Endodermal cell (in vitro differentiated cells): ENCODE measurements at regions not wholly inside any gene's neighbourhood (a gene's known extent, or its start where the extent isn't known, plus 50 kb on each side); places are given as distances from the start of the nearest gene placed in this dataset.

Source experiments
- DNase-seq: peaks from one replicate; pipeline ENCODE4 v3.0.0-alpha.2; 2017
- H3K27ac ChIP-seq: 2 replicates; pipeline ENCODE4 v1.5.1; 2013; ENCODE audit warnings: mild to moderate bottlenecking, low read depth, low read length, moderate library complexity
- H3K27me3 ChIP-seq: 2 replicates; pipeline ENCODE4 v1.6.1; 2013; ENCODE audit warnings: mild to moderate bottlenecking, low read length, moderate library complexity; ENCODE audit not compliant: insufficient read depth, control insufficient read depth, poor library complexity, severe bottlenecking
- H3K36me3 ChIP-seq: 2 replicates; pipeline ENCODE4 v1.7.0; 2013; ENCODE audit warnings: mild to moderate bottlenecking, low read length, moderate library complexity; ENCODE audit not compliant: control insufficient read depth, insufficient read depth
- H3K4me1 ChIP-seq: one replicate; pipeline ENCODE4 v1.7.0; 2013; ENCODE audit warnings: low read length; ENCODE audit not compliant: control insufficient read depth, insufficient read depth
- H3K4me3 ChIP-seq: 2 replicates; pipeline ENCODE4 v1.5.1; 2013; ENCODE audit warnings: mild to moderate bottlenecking, low read length, moderate library complexity
- H3K9ac ChIP-seq: 2 replicates; pipeline ENCODE4 v1.6.1; 2013; ENCODE audit warnings: mild to moderate bottlenecking, low read length, moderate library complexity; ENCODE audit not compliant: poor library complexity, severe bottlenecking; ENCODE audit errors: extremely low read depth
- H3K9me3 ChIP-seq: 2 replicates; pipeline ENCODE4 v1.6.1; 2013; ENCODE audit warnings: mild to moderate bottlenecking, low read length, moderate library complexity; ENCODE audit not compliant: control insufficient read depth
- H3K27ac Mint-ChIP-seq: 2 replicates; pipeline ENCODE4 v1.8.0; 2020; ENCODE audit warnings: mixed read lengths
- H3K27me3 Mint-ChIP-seq: 2 replicates; pipeline ENCODE4 v1.8.0; 2021; ENCODE audit warnings: mild to moderate bottlenecking, mixed read lengths; ENCODE audit not compliant: insufficient read depth
- H3K36me3 Mint-ChIP-seq: 2 replicates; pipeline ENCODE4 v1.8.0; 2020; ENCODE audit warnings: low read depth, mixed read lengths
- H3K4me1 Mint-ChIP-seq: 2 replicates; pipeline ENCODE4 v1.8.0; 2020; ENCODE audit warnings: mixed read lengths
- H3K4me3 Mint-ChIP-seq: 2 replicates; pipeline ENCODE4 v1.8.0; 2020; ENCODE audit warnings: mild to moderate bottlenecking, moderate library complexity, mixed read lengths
- H3K9me3 Mint-ChIP-seq: 2 replicates; pipeline ENCODE4 v1.8.0; 2020; ENCODE audit warnings: mild to moderate bottlenecking, mixed read lengths
- WGBS, 2 experiments: methylation state at CpG; one replicate each; pipeline versions ENCODE4 v1.1.5 to v1.1.7; 2013; ENCODE audit warnings: missing lambda C conversion rate in 2 of 2, mixed read lengths in 1 of 2; ENCODE audit not compliant: insufficient coverage in 1 of 2, insufficient read length in 1 of 2; 5-methylcytosine and 5-hydroxymethylcytosine counted together
- TF ChIP-seq, protein P1 (sequence below): fragments of 200-600 bp; sonication (generic); conservative IDR thresholded peaks from 2 replicates; pipeline ENCODE4 v1.5.0; 2021; ENCODE audit warnings: antibody characterized with exemption, mild to moderate bottlenecking

- H3K4me3 ChIP-seq, result no peak overlapping the region
- Mint-ChIP-seq H3K4me3 (no peak overlapping the region), H3K4me1 (peaks cover 2% of the 10 kb centered on the region), H3K9me3 (no peaks in the 10 kb centered on the region), H3K27ac (no peak overlapping the region), H3K36me3 (no peaks in the 10 kb centered on the region), H3K27me3 (no peaks in the 10 kb centered on the region)
- no peaks in the 10 kb centered on the region for H3K36me3 ChIP-seq
- no peaks in the 10 kb centered on the region for H3K27me3 ChIP-seq
- no peak overlapping the region for H3K27ac ChIP-seq
- no peaks in the 10 kb centered on the region for H3K4me1 ChIP-seq
- DNase-seq, result no peak
- 92 to 95% methylated on average over 3 to 4 of the region's 4 CpGs for WGBS, 2 experiments
- H3K9me3 ChIP-seq, result no peaks in the 10 kb centered on the region
- H3K9ac ChIP-seq, result no peak overlapping the region
- TF ChIP-seq, protein P1, sequence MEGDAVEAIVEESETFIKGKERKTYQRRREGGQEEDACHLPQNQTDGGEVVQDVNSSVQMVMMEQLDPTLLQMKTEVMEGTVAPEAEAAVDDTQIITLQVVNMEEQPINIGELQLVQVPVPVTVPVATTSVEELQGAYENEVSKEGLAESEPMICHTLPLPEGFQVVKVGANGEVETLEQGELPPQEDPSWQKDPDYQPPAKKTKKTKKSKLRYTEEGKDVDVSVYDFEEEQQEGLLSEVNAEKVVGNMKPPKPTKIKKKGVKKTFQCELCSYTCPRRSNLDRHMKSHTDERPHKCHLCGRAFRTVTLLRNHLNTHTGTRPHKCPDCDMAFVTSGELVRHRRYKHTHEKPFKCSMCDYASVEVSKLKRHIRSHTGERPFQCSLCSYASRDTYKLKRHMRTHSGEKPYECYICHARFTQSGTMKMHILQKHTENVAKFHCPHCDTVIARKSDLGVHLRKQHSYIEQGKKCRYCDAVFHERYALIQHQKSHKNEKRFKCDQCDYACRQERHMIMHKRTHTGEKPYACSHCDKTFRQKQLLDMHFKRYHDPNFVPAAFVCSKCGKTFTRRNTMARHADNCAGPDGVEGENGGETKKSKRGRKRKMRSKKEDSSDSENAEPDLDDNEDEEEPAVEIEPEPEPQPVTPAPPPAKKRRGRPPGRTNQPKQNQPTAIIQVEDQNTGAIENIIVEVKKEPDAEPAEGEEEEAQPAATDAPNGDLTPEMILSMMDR, result no peak
Observed at GRCh38 chr5:120258123-120258522, 206.0 kb upstream of the PRR16 start.

DNA sequence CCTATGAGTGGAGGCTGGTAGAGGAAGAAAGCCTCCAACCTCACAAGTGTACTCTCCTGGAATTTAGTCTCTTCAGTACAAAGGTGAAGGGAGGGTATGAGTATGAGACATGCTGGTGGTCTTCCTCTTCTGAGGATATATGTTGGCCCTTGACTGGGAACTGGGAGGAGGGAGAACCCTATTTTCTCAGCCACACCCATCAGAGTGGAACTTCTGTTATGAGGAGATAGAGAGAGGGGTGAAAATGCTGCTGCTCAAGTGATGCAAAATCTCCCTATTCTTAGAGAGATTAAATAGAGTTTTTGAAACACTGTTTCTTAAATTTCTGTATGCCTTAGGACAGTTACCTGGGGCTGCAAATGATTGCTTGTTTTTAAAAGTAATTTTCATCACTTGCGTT is 203.4 kb upstream of the PRR16 start:
- H3K4me1 Mint-ChIP-seq, result no peaks in the 10 kb centered on the region
- no peak for DNase-seq

GRCh38 chr5:120270498-120270897 is 193.6 kb upstream of the PRR16 start:
- no peak overlapping the region for H3K27ac Mint-ChIP-seq
- WGBS, 2 experiments, result 86 to 100% methylated on average over 1 of the region's 2 CpGs
- no peaks in the 10 kb centered on the region for H3K36me3 ChIP-seq
- H3K27me3 ChIP-seq, result no peaks in the 10 kb centered on the region
- no peak overlapping the region for H3K4me3 ChIP-seq
- H3K4me1 Mint-ChIP-seq, result no peaks in the 10 kb centered on the region
- H3K27me3 Mint-ChIP-seq, result peaks cover 2% of the 10 kb centered on the region
- no peaks in the 10 kb centered on the region for H3K4me1 ChIP-seq
- no peak overlapping the region for H3K4me3 Mint-ChIP-seq
- H3K36me3 Mint-ChIP-seq, result no peaks in the 10 kb centered on the region
- no peak overlapping the region for H3K9ac ChIP-seq
- H3K9me3 ChIP-seq, result no peaks in the 10 kb centered on the region
- DNase-seq, result no peak
- TF ChIP-seq, protein P1, result no peak
- peaks cover 7% of the 10 kb centered on the region for H3K9me3 Mint-ChIP-seq
- no peak overlapping the region for H3K27ac ChIP-seq

More for the DNA sequence above, 203.4 kb upstream of the PRR16 start:
- H3K9me3 ChIP-seq, result no peaks in the 10 kb centered on the region
- Mint-ChIP-seq H3K27me3 (no peaks in the 10 kb centered on the region), H3K9me3 (no peaks in the 10 kb centered on the region), H3K4me3 (no peak overlapping the region), H3K36me3 (no peaks in the 10 kb centered on the region), H3K27ac (no peak overlapping the region)
- no peaks in the 10 kb centered on the region for H3K27me3 ChIP-seq
- no peak overlapping the region for H3K9ac ChIP-seq
- H3K4me3 ChIP-seq, result no peak overlapping the region
- TF ChIP-seq, protein P1, result no peak
- WGBS, 2 experiments, result 92% methylated on average over 1 of the region's 1 CpG; no CpG with 5 or more reads in 1 of the 2 experiments
- no peak overlapping the region for H3K27ac ChIP-seq
- H3K4me1 ChIP-seq, result no peaks in the 10 kb centered on the region
- H3K36me3 ChIP-seq, result no peaks in the 10 kb centered on the region
